T-helper 2 cell (primary cell): ENCODE measurements at regions not wholly inside any gene's neighbourhood (a gene's known extent, or its start where the extent isn't known, plus 50 kb on each side); places are given as distances from the start of the nearest gene placed in this dataset.

Experiments used
- DNase-seq, 5 experiments: peaks; one replicate each; pipeline versions ENCODE4 v3.0.0 to v3.0.0-alpha.2; 2012 to 2022

DNA sequence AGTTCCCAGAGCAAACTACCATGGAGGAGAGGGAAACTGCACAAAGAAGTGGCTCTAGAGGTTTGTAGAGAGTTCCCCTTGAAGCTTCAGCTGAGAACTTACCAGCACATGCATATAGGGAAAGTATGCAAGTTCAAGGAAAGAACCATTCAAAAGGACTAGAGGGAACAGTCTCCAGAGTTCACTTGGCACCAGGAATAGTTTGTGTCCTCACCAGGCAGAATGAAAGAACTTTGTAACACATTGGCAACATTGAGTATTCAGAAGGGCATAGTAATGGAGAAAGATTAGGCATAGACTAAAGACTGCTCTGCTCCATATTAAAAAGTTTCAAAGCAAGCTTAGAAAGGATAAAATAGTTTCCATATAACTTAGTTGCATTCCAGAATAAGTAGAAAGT lies 155.4 kb upstream of the TOM1L1 start:
- no peak for DNase-seq

DNA sequence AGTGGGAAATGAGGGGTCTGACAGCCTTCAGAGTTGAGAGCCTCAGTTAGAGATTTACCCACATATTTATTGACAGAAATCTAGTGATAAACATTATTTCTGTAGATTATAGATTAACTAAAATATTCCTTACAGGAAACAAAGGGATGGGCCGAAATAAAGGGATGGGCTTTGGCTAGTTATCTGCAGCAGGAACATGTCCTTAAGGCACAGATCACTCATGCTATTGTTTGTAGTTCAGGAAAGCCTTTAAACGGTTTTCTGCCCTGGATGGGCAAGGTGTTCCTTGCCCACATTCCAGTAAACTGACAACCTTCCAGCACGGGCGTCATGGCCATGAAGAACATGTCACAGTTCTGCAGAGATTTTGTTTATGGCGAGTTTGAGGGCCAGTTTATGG lies 154.8 kb upstream of the TOM1L1 start:
- no peak for DNase-seq

DNA sequence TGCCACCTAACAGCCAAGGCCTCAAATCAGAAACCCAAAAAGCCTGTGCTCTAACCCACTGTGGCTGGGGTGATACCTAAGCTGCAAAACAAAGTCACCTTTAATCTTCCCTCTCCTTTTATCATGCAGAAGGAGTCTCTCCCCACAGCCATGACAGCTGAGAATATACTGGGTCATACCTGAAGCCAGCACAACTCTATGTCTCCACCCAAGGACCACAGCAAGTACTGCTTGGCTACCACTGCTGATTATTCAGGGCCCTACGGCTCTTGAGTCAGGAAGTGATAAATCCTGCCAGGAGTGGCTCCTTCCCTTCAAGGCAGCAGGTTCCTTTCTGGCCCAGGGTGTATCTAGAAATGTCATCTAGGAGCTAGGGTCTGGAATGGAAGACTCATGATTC lies 151.5 kb upstream of the TOM1L1 start:
- DNase-seq: no peak

DNA sequence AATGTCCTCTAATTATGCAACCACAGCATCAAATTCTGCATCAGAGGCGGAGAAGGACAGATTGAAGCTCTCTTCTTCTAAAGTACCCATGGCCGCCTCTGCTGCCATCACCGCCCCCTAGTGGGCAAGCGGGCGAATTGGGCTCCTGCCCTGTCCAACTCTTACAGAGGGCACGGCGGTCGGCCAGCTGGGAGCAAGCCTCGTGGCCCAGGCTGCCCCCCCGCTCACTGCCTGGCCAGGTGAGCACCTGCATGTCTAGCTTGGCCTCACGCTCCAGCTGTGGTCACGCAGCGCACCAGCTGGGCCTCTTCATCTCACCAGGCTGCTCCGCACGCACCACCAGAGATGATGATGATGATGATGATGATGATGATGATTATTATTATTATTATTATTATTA lies 146.1 kb upstream of the TOM1L1 start:
- peak in 1 of 5 experiments; percentile 11 for DNase-seq

DNA sequence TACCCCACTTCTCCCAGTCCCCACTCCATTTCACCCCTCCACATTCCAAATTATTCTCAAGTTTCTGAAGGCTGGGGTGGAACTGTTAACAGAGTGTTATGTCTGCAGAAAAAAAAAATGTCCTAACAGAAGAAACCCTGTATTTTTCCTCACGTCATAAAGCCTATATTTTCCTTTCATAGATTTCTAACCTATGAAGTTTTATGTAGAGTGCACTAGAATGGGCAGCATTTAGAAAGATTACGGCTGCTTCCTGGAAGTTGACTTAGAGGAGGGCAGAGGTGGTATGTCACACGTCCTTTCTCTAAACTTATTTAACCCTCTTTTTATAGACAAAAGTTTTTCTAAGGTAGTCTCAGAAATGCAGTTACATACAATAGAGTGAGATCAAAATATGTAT lies 139.8 kb upstream of the TOM1L1 start:
- no peak for DNase-seq

DNA sequence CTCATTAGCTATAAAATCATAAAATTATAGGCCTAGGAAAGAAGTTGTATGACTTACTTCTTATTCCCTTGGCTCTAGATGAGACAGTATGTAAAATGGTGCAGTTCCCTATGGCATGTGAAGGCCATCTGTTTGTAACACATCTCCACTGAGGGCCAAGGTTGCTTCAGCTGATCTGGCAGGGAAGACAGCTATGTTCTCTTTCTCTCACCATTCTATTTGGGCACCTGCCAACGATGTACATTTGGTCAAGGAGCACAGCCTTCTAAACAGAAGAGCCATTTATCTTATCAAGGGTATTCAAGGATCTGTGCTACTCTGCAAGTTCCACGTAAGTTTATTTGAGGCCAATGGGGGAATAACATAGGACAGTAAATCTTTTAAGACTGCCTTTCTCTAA lies 129.8 kb upstream of the TOM1L1 start:
- no peak for DNase-seq

DNA sequence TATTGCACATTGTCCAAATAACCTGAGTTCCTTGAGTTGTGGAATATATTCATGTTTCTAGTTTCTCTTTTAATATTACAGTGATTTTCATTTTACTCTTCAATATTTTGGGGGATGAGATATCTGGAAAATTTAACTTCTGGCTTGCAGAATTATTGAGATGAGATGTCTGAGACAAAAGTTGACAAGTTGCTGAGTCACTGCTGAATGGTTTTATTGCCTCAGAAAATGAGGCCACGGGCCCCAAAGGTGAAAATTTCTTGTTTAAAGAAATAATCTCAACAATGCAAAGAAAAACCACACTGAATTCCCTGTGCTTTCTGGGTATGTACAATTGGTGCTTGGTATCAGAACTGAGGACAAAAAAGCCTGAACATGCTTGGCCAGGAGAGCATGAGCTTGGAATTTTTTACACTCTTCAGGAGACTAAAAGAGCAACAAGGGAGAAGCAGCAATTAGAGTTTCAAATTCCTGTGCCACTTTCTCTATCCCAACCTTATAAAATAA lies 129.2 kb upstream of the TOM1L1 start:
- no peak for DNase-seq

DNA sequence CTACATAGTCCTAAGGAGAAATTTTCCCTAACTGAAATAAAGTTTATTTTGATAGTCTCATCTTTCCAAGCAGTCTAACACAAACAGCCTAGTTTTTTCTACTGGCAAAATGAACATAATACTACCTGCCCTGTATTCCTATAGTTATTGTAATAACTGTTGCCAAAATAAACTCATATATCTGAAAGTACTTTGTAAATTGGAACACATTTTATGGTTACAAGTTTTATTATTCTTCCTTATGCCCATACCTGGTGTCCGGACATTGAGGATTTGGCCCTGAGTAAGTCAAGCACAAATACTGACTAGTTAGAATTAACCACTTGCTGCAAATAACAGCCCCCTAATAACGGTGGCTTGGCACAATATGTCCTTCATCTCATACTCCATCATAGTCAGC lies 120.4 kb upstream of the TOM1L1 start:
- no peak for DNase-seq

DNA sequence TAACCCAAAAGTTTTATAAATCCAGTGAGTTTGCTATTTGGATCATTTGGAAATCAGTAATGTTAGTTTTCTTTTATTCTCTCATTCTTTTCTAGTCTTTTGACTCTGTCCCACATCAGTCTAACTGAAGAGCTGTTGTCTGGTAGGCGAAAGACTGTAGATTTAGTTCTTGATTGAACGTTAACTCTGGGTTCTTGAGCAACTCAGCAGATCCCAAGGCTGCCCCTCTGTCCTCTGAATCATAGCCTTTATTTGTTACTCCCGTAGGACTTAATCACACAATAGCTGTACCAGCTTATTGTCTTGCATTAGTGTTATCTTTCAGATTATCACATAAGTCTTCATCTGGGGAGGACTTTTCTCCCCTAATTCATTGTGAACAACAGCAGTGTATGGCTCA lies 119.3 kb upstream of the TOM1L1 start:
- no peak for DNase-seq

DNA sequence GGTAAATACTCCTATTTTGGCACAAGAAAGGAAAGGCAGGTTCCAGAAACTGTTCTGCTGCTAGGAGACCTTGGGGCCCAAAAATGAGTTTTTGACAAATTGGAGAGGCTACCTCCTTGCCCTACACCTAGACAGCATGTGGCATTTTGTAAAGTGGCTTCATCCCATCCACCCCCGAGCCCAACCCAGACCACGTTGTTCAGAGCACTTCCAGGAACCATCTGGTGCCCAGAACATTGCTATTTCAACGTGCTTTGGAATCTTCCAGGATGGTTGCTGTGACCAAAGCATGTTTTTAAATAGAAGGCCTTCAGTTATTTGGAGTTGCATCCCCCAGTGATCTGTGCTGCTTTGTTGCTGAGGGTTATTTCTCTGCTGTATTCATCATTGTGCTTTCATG lies 116.3 kb upstream of the TOM1L1 start:
- DNase-seq: no peak

DNA sequence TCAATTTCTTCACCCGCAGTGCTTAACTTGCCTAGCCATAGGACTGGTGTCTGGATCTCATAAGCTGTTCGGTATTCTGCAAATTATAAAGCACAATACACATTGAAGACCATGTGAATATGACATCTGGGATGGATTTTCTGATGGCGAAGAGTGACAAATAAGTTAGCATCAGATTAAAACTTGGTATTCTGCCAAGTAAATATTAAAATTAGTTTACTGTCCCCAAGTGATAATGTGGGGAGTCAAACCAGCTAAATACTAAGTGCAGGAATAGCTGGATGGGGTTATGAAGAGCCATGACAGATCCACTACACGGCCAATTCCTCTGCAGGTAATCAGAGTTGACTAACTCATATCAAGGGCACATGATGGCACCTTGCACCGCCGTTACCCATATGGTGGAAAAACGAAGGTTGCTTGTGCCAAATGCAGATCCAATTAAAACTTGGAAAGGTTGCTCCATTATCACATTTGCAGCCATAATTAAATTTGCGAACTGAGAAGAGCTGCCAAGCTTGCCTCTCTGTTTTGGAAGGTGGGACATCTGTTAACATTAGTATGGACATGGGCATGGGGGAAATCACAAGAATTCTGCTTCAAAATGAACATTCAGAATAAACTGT lies 114.9 kb upstream of the TOM1L1 start:
- DNase-seq: no peak

DNA sequence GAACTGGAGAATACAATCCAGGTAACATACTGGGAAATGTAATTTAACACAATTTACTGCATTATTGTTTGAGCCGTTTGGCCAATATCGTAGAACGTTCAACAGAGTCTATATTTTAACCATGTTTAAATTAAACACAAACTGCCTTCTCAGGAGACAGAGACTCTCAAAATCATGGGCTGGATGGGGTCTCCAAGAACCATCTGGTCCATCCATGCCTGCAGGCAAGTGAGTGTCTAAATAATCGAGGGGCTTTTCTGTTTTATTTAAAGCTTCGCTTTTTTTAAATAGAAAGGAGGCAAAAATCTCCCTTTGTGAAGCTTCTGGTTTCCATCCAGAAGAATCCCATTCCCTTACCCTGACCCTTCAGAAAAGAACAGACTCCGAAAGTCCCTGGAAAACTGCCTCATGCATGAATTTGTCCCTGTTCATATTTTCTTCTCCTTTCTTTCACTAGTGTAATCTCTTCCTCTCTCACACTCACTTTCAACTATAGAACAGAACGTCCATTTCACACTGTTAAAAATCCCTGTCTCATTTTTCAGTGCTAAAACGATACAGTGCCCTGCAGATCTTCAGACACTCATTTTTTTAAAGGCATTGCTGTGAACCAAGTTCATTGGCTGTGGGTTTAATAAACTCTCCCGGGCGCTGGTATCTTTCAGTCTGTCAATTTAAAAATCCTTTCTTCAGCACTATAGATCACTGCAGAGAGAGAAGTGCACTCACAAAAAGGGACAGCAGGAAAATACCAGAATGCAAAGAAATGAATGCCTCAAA lies 111.4 kb upstream of the TOM1L1 start:
- no peak for DNase-seq

DNA sequence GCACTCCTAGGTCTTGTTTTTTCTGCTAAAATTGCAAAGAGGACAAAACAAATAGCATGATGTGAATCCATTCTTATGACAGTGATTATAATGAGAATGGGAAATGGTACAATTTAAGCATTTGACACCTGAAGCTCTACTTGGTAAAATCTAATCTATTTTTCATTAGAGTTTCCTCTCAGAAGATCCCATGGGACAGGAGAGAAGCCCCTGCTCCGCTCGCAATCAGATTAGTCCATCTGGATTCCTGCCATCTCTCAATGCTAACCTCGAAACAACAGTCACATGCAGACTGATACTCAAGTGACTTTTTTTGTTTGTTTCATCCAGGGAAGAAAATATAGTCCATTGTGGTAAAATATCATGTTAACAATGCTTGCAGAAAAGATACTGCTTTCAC lies 107.4 kb upstream of the TOM1L1 start:
- DNase-seq: no peak

DNA sequence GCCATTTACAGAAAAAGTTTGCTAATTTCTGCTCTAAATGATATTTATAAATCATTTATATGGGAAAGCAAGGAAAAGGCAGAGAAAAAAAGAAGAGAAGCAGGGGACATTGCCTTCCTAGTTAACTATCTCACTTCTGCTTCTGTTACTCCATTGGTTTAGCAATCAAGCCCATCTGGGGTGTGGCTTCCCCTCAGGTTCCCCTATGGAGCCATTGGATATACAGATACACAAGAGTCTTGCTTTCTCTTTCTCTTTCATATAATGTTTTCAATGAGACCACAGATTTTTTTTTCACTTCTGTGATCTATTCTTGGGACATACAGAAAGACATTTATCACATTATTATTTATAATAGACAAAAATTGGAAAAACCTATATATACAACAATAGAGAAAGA lies 105.6 kb upstream of the TOM1L1 start:
- no peak for DNase-seq

DNA sequence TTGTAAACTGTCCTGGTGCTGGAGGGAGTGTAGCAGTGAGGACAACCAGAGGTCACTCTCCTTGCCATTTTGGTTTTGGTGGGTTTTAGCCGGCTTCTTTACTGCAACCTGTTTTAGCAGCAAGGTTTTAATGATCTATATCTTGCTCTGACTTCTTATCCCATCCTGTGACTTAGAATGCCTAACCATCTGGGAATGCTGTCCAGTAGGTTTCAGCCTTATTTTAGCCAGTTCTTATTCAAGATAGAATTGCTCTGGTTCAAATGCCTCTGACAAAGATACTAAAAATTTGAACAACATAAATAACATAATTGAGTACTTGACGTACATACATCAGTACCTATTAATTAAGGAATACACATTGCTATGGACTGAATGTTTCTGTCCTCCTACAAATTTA lies 93.3 kb upstream of the TOM1L1 start:
- DNase-seq: no peak

DNA sequence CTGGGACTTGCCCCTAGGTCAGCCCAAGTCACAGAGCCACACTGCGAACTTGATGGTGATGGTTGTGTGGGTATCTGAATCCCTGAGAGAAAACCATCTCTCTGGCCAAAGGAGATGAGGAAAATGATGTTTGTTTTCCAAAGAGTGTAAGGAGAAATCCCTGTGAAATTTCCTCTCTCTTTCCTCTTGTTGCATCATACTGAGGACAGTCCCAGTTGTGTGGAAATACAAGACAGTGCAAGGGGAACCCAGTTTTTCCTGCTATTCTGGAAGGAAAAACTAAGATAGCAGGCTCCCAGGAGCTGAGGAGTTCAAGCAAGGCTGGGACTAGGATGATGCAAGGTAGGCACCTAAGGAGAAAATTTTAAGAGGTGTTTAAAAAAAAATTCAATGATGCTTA lies 86.8 kb upstream of the TOM1L1 start:
- no peak for DNase-seq

DNA sequence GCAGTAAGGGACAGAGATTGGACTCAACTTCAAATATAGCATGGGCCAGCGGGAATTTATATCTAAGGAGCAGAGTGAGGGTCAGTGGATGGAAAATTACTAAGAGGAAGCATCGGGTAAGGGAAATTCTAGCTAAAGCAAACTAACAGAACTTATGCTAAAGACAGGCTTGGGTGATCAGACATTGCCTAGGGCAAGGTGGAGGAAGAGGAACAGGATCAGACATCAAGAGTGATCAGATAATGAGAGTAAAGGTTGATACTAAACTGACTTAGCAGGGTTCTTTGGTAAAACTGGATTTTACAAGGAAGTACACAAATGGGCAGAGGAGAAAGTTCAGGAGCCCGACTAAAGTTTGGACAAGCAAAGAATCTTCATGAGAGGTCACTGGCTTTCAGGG lies 86.3 kb upstream of the TOM1L1 start:
- DNase-seq: no peak

DNA sequence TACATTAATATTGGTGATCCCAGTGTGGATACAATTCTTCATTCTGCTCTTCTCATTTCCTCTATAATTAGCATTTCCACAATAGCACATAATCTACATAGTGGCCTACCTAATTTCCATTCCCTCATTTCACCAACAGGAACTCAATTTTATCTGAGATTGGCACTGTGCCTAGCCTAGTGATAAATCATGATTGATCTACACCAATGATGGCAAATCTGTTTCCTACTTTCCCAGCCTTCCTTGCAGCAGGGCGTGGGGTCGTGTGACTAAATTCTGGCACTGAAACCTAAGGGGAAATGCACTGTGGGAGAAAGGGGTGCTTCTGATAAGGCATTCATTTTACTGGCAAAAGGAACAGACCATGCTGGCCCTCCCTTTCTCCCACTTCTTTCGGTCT lies 66.6 kb upstream of the TOM1L1 start:
- no peak for DNase-seq

DNA sequence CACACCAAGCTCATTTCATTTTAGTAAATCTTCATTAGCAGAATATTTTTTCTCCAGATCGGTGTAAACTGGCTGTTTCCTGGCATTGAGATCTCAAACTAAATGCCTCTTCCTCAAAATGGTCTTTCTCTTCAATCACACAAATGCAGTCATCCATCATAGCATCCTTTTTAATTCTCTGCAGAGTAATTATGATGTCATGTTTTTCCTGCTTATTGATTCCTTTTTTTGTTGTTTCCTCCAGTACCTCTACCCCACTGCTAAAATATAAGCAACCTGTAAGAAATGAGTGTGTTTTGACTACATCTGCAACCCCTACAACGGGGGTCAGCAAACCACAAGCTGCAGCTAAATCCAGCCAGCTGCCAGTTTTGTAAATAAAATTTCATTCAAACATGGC lies 65.6 kb upstream of the TOM1L1 start:
- no peak for DNase-seq

DNA sequence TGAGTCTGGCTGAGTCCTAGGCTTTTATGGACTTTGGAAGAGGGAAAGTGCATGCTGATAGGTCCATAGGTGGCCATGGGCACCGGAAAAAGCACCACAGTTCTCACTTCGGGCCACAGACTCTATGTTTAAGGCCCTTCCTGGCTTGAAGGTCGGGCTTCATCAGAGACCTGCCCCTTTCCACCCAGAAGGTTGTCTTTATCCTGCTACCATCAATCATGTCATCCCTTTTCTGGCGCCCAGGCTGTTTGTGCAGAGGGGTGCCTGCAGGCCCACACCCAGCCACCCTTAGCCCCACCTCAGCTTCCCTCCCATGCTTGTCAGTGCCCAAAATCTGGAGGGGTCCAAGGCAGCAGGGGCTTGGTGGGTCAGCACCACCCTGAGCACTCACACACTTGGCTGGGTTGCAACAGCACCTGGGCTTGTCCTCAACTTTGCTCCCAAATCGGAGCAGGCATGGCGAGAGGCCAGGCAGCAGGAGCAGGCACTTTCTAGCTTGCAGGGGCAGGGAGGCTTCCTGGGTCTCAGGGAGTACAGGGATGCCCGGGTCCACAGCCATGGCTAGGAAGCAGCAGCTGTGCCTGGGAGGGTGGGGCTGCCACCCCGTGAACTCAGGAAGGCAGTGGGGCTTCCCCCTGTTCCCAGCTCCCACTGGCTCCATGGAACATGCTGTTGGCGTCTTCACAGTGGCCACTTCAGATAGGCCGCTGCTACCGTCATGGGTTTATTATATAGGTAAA lies 63.8 kb upstream of the TOM1L1 start:
- DNase-seq: no peak

DNA sequence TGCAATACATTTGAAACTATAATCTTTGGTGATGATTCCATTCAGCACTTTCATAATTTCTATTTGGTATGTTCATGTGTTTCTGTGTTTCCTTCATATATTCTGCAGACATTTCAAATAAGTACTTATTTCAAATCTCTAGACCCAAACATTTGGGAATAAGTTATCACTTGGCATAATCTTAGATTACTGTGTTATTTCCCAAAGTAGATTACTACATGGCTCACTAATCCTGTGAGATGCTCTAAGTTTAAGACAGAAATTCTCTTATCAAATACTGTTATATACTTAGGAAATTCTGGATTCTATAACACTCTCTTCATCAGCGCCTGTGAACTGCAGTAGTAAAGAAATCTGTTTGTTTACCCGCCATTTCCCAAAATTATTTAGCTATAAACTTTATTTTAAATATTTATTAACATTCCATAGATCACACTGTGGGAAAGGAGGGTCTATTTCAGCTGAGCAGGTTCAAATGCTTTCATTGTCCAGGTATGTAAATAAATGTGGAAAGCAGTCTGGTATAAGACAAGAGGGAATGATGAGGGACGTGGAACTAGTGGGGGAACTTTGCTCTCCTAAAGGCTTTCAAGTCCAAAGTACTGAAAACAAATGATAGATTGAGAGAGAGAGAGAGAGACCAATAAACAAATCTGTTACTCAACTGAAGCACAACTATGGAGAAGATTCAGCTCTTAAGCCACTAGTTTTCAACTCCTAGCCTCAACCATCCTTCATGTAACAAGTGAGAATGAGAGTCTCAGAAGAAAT lies 61.8 kb upstream of the TOM1L1 start:
- no peak for DNase-seq

DNA sequence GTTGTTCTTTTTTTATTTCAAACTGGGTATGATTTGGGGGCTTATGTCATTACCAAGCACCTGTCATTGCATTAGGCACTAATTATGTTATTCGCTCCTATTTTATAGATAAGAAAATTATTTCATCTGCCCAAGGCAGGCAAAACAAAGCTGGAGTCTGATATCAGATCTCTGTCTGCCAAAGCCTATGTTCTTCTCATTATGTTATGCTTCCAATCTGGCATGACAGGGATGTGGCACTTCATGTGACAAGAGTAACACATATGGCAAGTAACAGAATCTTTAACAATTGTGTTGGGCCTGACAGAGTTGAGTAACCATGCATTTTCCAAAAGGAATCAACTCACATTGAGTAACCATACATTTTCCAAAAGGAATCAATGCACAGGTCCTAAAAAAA lies 61.2 kb upstream of the TOM1L1 start:
- DNase-seq: no peak
